DOHH2 (cell line): ENCODE measurements at regions not wholly inside any gene's neighbourhood (a gene's known extent, or its start where the extent isn't known, plus 50 kb on each side); places are given as distances from the start of the nearest gene placed in this dataset.

Source experiments
- EZH2phosphoT487 ChIP-seq: fragments of 200-600 bp; sonication (generic); IDR thresholded peaks from 2 replicates; pipeline ENCODE4 v1.6.1; 2017; ENCODE audit warnings: borderline replicate concordance, mild to moderate bottlenecking, antibody characterized with exemption, low read length, moderate library complexity, mixed read lengths
- TF ChIP-seq, protein P1 (sequence below): fragments of 200-600 bp; sonication (generic); IDR thresholded peaks from one replicate; pipeline ENCODE4 v1.5.1; 2014; ENCODE audit warnings: antibody characterized with exemption, mild to moderate bottlenecking, low read depth, low read length; ENCODE audit not compliant: poor library complexity, severe bottlenecking

DNA sequence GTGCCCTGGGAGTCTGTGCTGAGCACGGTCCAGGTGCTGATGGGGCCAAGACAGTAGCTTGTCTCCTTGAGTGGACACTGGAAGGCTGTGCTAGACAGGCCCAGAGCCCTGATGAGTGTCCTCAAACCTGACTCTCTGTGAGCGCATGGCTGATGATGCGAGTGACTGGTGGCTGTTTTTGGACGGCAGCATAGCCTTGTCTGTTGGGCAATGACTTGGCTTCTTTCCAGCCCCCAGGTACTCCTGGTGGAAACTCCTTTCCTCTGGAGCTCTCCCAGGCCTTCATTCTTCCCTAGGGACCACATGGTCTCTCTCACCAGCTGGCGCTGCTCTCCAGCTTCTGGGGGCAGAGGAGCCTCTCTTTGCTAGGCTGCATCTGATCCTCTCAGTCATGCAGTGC lies 207.6 kb upstream of the SMIM21 start:
- TF ChIP-seq, protein P1, sequence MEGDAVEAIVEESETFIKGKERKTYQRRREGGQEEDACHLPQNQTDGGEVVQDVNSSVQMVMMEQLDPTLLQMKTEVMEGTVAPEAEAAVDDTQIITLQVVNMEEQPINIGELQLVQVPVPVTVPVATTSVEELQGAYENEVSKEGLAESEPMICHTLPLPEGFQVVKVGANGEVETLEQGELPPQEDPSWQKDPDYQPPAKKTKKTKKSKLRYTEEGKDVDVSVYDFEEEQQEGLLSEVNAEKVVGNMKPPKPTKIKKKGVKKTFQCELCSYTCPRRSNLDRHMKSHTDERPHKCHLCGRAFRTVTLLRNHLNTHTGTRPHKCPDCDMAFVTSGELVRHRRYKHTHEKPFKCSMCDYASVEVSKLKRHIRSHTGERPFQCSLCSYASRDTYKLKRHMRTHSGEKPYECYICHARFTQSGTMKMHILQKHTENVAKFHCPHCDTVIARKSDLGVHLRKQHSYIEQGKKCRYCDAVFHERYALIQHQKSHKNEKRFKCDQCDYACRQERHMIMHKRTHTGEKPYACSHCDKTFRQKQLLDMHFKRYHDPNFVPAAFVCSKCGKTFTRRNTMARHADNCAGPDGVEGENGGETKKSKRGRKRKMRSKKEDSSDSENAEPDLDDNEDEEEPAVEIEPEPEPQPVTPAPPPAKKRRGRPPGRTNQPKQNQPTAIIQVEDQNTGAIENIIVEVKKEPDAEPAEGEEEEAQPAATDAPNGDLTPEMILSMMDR, result no peak
- no peak for TF ChIP-seq EZH2phosphoT487
